GM12872 (cell line): ENCODE measurements at regions not wholly inside any gene's neighbourhood (a gene's known extent, or its start where the extent isn't known, plus 50 kb on each side); places are given as distances from the start of the nearest gene placed in this dataset.

ENCODE experiments used
- CTCF ChIP-seq: IDR thresholded peaks from 3 replicates; pipeline ENCODE4 v1.5.1; 2011; ENCODE audit warnings: low read depth, mild to moderate bottlenecking, low read length, moderate library complexity; ENCODE audit not compliant: insufficient read depth

GRCh38 chr4:130760246-130760645, 1664.3 kb downstream of the C4orf33 start:
- no peak for TF ChIP-seq CTCF

GRCh38 chr4:130808492-130808891, 1712.5 kb downstream of the C4orf33 start:
- peak; percentile 46 for TF ChIP-seq CTCF

DNA sequence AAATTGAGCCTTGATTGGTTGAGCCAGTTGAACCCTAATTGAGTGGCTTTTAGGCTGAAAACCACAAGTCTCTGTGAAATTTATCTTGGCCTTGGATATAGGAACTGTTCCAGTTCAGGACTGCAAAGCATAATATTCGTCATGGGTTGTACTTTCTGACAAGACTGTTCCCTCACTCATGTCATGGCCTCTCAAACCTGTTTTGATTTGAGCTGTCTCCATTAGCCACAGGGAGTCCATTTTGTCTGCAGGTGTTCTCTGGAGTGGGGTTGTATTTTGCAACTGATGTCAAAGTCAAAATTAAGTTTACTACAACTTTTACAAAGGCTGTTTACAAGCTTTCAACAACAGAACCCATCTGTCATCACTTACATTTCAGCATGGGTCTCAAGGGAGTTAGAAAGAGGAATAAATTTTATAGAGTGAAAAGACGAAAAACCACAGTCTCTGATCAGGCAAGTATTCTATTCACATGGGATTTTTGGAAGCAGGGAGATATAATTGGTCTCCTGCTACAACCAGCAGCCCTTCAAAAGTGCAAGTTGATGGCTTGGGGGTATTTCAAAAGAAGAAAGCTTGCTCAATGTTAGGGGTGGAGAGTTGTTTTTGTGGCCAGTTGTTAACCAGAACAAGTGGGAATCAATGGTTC, 1716.3 kb downstream of the C4orf33 start:
- TF ChIP-seq CTCF = no peak

- TF ChIP-seq CTCF = no peak
These were observed 1718.9 kb downstream of the C4orf33 start for GRCh38 chr4:130814896-130815295.

GRCh38 chr4:130820448-130820847, 1724.5 kb downstream of the C4orf33 start:
- TF ChIP-seq CTCF = no peak

- no peak for TF ChIP-seq CTCF
These were observed 1729.3 kb downstream of the C4orf33 start for GRCh38 chr4:130825284-130825683.

DNA sequence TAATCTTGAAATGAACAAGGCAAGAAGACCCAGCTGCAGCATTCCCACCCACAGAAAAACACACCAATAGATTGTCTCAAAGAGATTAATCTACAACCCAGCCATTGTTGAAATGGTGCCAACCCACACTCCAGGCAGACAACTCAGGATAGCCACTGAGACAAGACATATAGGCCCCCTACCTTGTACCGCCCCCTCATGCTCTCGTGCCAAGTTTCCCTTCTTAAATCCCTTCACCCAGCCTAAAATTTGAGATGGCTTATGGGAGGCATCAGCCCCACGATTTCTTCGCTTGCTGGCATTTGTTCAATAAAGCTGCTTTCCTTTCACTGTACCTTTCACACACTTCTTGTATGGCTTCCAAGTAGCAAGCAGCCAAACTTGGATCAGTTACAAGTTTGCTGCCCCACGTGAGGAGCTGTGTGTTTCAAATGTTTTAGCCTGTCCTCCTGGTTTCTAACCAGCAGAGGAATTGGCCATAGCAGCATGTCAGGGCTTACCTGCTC, 1754.1 kb downstream of the C4orf33 start:
- no peak for TF ChIP-seq CTCF
